Heart right ventricle (tissue), 16 donors: ENCODE measurements at regions not wholly inside any gene's neighbourhood (a gene's known extent, or its start where the extent isn't known, plus 50 kb on each side); places are given as distances from the start of the nearest gene placed in this dataset.
A peak's percentile ranks its signal among the peaks of the same experiment; 100 is the strongest.

Experiments used
- ATAC-seq, 8 donors: fragments of 200-7000 bp; cut with Tn5 transposase; one replicate each; pipeline ENCODE4 v1.9.1; 2020; ENCODE audit warnings: mild to moderate bottlenecking in 8 of 8, moderate library complexity in 8 of 8, moderate number of reproducible peaks in 1 of 8
- DNase-seq, 2 donors: peaks; one replicate each; pipeline ENCODE4 v3.0.0-alpha.2; 2020
- H3K27ac ChIP-seq, 10 donors: fragments of 200-600 bp; sonication (generic) in 2 of 10; one replicate each; pipeline versions ENCODE4 v1.5.0 to v1.8.0; 2020 to 2022; ENCODE audit warnings: mild to moderate bottlenecking in 3 of 10
- H3K27me3 ChIP-seq, 7 donors: fragments of 200-600 bp; one replicate each; pipeline ENCODE4 v1.8.0; 2021 to 2022; ENCODE audit warnings: mild to moderate bottlenecking in 2 of 7
- H3K36me3 ChIP-seq, 9 donors: fragments of 200-600 bp; sonication (generic) in 1 of 9; one replicate each; pipeline versions ENCODE4 v1.5.0 to v1.8.0; 2020 to 2022; ENCODE audit warnings: mild to moderate bottlenecking in 2 of 9
- H3K4me1 ChIP-seq, 9 donors: fragments of 200-600 bp; sonication (generic) in 1 of 9; one replicate each; pipeline versions ENCODE4 v1.5.0 to v1.8.0; 2020 to 2022; ENCODE audit warnings: mild to moderate bottlenecking in 4 of 9
- H3K4me3 ChIP-seq, 10 donors: fragments of 200-600 bp; sonication (generic) in 2 of 10; one replicate each; pipeline versions ENCODE4 v1.5.0 to v1.8.0; 2020 to 2022; ENCODE audit warnings: mild to moderate bottlenecking in 7 of 10, moderate library complexity in 2 of 10
- H3K9me3 ChIP-seq, 11 donors: fragments of 200-600 bp in 10 of 11; sonication (generic) in 2 of 11; one replicate each; pipeline versions ENCODE4 v1.5.0 to v1.8.0; 2013 to 2022; ENCODE audit warnings: mild to moderate bottlenecking in 2 of 11, control low read depth in 1 of 11, moderate library complexity in 1 of 11
- WGBS, 2 donors: extraction: QIAGEN DNeasy Blood & Tissue Kit; methylation state at CpG; one replicate each; pipeline ENCODE4 v1.1.7; 2013; ENCODE audit warnings: inconsistent platforms in 1 of 2; 5-methylcytosine and 5-hydroxymethylcytosine counted together
- intact Hi-C, 10 donors: fragments of 100-400 bp; cut with DNase I; formaldehyde crosslinking; loops; one replicate each; pipeline versions ENCODE4 v1.11.1 to v1.14.2; 2022
- TF ChIP-seq, protein P1 (sequence below), 9 donors: fragments of 200-600 bp; sonication (generic) in 2 of 9; IDR thresholded peaks; one replicate each; pipeline versions ENCODE4 v1.5.0 to v1.8.0; 2021 to 2022; ENCODE audit warnings: antibody characterized with exemption in 9 of 9, mild to moderate bottlenecking in 5 of 9, moderate library complexity in 1 of 9
- donor health status: Arrhythmogenic right ventricular cardiomyopathy.
- donor health status: ischemic (EF 13 %, LVEDD 7.1; RV severe dilation, severe dysfunction).
- donor health status: healthy with polysubstance abuse.
- donor health status: DM: no; HTN: yes; CAD: no.
- donor health status: DM: no; HTN: no; CAD: no.
- donor health status: ischemic (EF 25% LVEDD 6.9; RV normal size, moderate dysfunction).
- donor health status: ischemic (EF 25% LVEDD 5.7; RV mildly dilated, moderate dysfunction).
- donor health status: healthy.
- donor health status: DM: yes; HTN: yes; CAD: no.
- donor health status: Ischemic cardiomyopathy.
- donor health status: ischemic (EF 35%, LVEDD 5.7; RV mildly dilated, moderate dysfunction).
- donor health status: nonischemic (EF 11% LVEDD 7.7; RV severe dilation, severe dysfunction).
- donor health status: DM: yes; HTN: yes; CAD: no.
- donor health status: PGD.
- donor health status: ischemic (EF 29% LVEDD 5.4; RV normal size, mild dysfunction).
- donor health status: nonischemic (EF 23%, LVEDD 6.1; RV moderate dilation, normal function).

DNA sequence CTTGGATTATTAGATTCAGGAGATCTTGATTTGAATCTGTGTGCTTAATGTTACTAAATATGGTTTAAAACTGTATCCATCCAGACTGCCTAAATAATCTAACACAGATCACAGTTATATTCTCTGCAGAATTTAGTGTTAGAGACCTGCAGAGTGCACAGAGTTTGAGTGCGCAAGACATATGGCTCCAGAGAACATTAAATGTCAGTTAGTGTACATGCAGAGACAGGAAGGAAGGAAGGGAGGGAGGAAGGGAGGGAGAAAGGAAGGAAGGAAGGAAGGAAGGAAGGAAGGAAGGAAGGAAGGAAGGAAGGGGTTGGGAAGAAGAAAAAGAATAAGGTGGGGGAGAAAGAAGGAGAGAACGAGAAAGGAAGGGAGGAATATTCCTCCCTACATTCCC, 210.0 kb upstream of the COX7C start:
- 83 to 87% methylated on average over 2 of the region's 2 CpGs for WGBS, 2 donors
- Histone ChIP-seq H3K9me3 (no peaks in the 10 kb centered on the region), H3K27me3 (no peaks in the 10 kb centered on the region), H3K36me3 (no peaks in the 10 kb centered on the region), H3K4me3 (no peak overlapping the region), H3K4me1 (no peaks in the 10 kb centered on the region), H3K27ac (no peak overlapping the region)
- DNase-seq, result no peak
- TF ChIP-seq, protein P1, sequence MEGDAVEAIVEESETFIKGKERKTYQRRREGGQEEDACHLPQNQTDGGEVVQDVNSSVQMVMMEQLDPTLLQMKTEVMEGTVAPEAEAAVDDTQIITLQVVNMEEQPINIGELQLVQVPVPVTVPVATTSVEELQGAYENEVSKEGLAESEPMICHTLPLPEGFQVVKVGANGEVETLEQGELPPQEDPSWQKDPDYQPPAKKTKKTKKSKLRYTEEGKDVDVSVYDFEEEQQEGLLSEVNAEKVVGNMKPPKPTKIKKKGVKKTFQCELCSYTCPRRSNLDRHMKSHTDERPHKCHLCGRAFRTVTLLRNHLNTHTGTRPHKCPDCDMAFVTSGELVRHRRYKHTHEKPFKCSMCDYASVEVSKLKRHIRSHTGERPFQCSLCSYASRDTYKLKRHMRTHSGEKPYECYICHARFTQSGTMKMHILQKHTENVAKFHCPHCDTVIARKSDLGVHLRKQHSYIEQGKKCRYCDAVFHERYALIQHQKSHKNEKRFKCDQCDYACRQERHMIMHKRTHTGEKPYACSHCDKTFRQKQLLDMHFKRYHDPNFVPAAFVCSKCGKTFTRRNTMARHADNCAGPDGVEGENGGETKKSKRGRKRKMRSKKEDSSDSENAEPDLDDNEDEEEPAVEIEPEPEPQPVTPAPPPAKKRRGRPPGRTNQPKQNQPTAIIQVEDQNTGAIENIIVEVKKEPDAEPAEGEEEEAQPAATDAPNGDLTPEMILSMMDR (IDR thresholded peaks at IDR 0.05), result no peak
- no peak for ATAC-seq
- intact Hi-C loops, result no loop called here

- no peaks in the 10 kb centered on the region for H3K27me3 ChIP-seq
- ATAC-seq (no peak), DNase-seq (no peak)
- H3K27ac ChIP-seq, result no peak overlapping the region
- intact Hi-C loops, result no loop called here
- no peak overlapping the region for H3K4me3 ChIP-seq
- no peaks in the 10 kb centered on the region for H3K4me1 ChIP-seq
- TF ChIP-seq, protein P1 (IDR thresholded peaks at IDR 0.05), result no peak
- 87 to 90% methylated on average over 1 of the region's 1 CpG for WGBS, 2 donors
- no peaks in the 10 kb centered on the region for H3K36me3 ChIP-seq
- H3K9me3 ChIP-seq, result no peaks in the 10 kb centered on the region
Observed at GRCh38 chr5:86411596-86411995, 206.1 kb upstream of the COX7C start.

- Histone ChIP-seq H3K27ac (no peak overlapping the region), H3K36me3 (no peaks in the 10 kb centered on the region), H3K9me3 (no peaks in the 10 kb centered on the region), H3K27me3 (no peaks in the 10 kb centered on the region), H3K4me3 (no peak overlapping the region), H3K4me1 (no peaks in the 10 kb centered on the region)
- DNase-seq, result no peak
- WGBS, 2 donors, result 70 to 76% methylated on average over 2 of the region's 2 CpGs
- TF ChIP-seq, protein P1 (IDR thresholded peaks at IDR 0.05), result no peak
- intact Hi-C loops, result loop anchor here in 1 of 10 donors (5.0 kb wide), 1 partner anchor 995 kb away; no protein-coding TSS in a partner anchor
- peak in 1 of 8 donors; percentile 61 for ATAC-seq
Observed at GRCh38 chr5:86427158-86427557, 190.6 kb upstream of the COX7C start.

DNA sequence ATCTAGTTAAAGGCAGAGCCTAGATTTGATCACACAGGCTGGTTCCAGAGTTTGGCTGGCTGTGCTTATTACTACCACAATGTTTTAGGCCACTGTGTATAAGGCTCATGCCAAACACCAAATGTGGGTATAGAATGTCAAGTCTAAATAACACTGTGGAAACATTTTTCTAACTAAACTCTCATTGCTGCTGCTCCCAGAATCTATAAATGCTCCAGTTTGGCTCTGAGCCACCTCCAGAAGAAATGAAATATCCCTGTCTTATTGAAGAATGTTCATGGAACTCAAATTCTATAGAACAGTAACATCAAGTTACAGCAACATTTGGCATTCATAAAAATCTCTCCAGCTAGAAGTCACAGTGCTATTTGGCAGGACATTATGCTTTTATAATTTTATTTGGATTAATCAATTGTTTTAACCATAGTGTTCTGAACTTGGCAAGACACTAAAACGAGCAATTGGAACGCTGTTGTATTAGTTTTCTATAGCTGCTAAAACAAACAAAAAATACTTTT, 178.1 kb upstream of the COX7C start:
- no peak overlapping the region for H3K27ac ChIP-seq
- intact Hi-C loops, result no loop called here
- no peaks in the 10 kb centered on the region for H3K9me3 ChIP-seq
- H3K4me3 ChIP-seq, result no peak overlapping the region
- WGBS, 2 donors, result 86 to 94% methylated on average over 2 of the region's 2 CpGs
- no peaks in the 10 kb centered on the region for H3K4me1 ChIP-seq
- no peaks in the 10 kb centered on the region for H3K36me3 ChIP-seq
- DNase-seq (no peak), ATAC-seq (no peak)
- TF ChIP-seq, protein P1 (IDR thresholded peaks at IDR 0.05), result no peak
- no peaks in the 10 kb centered on the region for H3K27me3 ChIP-seq
